ENCODE measurements at regions not wholly inside any gene's neighbourhood (a gene's known extent, or its start where the extent isn't known, plus 50 kb on each side); places are given as distances from the start of the nearest gene placed in this dataset.

DNA sequence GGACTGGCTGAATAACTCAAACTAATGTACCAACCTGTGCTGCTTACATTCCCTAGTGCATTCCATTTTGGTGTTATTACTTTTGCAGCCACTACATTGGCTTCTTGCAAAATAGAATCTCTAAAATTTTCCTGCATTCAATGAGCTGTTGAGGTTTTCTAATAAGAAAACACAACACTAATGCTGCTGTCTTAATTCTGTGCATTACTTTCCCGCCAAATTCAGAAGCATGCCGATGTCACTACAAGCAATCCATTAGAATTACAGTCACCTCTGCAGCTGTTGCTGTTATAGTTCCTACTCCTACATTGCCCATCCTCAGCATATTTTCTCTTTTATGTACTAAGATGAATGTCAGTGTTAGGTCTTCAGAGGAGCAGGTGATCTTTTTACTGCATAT lies 359.5 kb downstream of the HACE1 start:
- no peak for TF ChIP-seq POLR2AphosphoS5 (IDR thresholded peaks at IDR 0.05; ENCODE audit: low read depth, low read length)
- TF ChIP-seq FOXJ3 (CRISPR knock-in tag; IDR thresholded peaks at IDR 0.05), result no peak
- TF ChIP-seq, protein P1, sequence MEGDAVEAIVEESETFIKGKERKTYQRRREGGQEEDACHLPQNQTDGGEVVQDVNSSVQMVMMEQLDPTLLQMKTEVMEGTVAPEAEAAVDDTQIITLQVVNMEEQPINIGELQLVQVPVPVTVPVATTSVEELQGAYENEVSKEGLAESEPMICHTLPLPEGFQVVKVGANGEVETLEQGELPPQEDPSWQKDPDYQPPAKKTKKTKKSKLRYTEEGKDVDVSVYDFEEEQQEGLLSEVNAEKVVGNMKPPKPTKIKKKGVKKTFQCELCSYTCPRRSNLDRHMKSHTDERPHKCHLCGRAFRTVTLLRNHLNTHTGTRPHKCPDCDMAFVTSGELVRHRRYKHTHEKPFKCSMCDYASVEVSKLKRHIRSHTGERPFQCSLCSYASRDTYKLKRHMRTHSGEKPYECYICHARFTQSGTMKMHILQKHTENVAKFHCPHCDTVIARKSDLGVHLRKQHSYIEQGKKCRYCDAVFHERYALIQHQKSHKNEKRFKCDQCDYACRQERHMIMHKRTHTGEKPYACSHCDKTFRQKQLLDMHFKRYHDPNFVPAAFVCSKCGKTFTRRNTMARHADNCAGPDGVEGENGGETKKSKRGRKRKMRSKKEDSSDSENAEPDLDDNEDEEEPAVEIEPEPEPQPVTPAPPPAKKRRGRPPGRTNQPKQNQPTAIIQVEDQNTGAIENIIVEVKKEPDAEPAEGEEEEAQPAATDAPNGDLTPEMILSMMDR (IDR thresholded peaks at IDR 0.05), result no peak
